GM12892 (cell line): ENCODE measurements at regions not wholly inside any gene's neighbourhood (a gene's known extent, or its start where the extent isn't known, plus 50 kb on each side); places are given as distances from the start of the nearest gene placed in this dataset.

Experiments
- POLR2A ChIP-seq: IDR thresholded peaks from 2 replicates; pipeline ENCODE4 v1.6.1; 2011; ENCODE audit warnings: low read depth, low read length, control low read depth
- POLR2AphosphoS5 ChIP-seq: IDR thresholded peaks from 2 replicates; pipeline ENCODE4 v1.6.1; 2011; ENCODE audit warnings: low read depth, low read length, control low read depth
- TAF1 ChIP-seq: IDR thresholded peaks from 2 replicates; pipeline ENCODE4 v1.6.1; 2011; ENCODE audit warnings: low read depth, mild to moderate bottlenecking, control low read depth, low read length, borderline replicate concordance

GRCh38 chr14:42947991-42948390 is 1341.3 kb downstream of the LRFN5 start:
- TF ChIP-seq POLR2A (no peak), TAF1 (no peak), POLR2AphosphoS5 (no peak)
